ENCODE measurements at regions not wholly inside any gene's neighbourhood (a gene's known extent, or its start where the extent isn't known, plus 50 kb on each side); places are given as distances from the start of the nearest gene placed in this dataset.
A peak's percentile ranks its signal among the peaks of the same experiment; 100 is the strongest.

- peak overlapping the region; percentile 74 for H2AFZ ChIP-seq (ENCODE audit: low read depth, low read length)
- intact Hi-C loops (cut with micrococcal nuclease) (loop anchor here (5.0 kb wide), 2 partner anchors 115 to 510 kb away; partner anchors contain the start of gene CITED2), in situ Hi-C loops (cut with MboI) (no loop called here)
- H3K9me3 ChIP-seq (replicated peaks; ENCODE audit: control insufficient read depth, insufficient read depth, low read depth, low read length) = no peaks in the 10 kb centered on the region
- 29% methylated on average over 6 of the region's 6 CpGs for WGBS (ENCODE audit: insufficient coverage, low coverage, missing lambda C conversion rate)
- ChIA-PET CTCF (ENCODE audit: low intra/inter-chr PET ratio) (no interaction called here), POLR2A (interaction anchor here (0.5 to 0.9 kb wide), 2 partner anchors 9 to 44 kb away, joined by 3 read pairs; no protein-coding TSS in a partner anchor)
- H3K9me1 ChIP-seq (ENCODE audit: control insufficient read depth, insufficient read depth, low read length) = no peaks in the 10 kb centered on the region
- H3K9ac ChIP-seq (ENCODE audit: insufficient read depth in 1 of 2, low read depth in 2 of 2, low read length in 2 of 2) = peak overlapping the region in 1 of 2 experiments; percentile 68; a peak in 1 of 4 replicates
- ATAC-seq = peak; percentile 44
- no TSS peak for BruUV-seq (replicated peaks)
- H3K27ac ChIP-seq (ENCODE audit: extremely low read depth, low read depth, low read length) = no peak overlapping the region
- H3K4me3 ChIP-seq = no peak overlapping the region
- peak in 1 of 4 experiments; percentile 20 for DNase-seq (ENCODE audit: extremely low read depth in 1 of 4, low spot score in 3 of 4)
- FAIRE-seq = no peak
- no peaks in the 10 kb centered on the region for H3K79me2 ChIP-seq (ENCODE audit: control insufficient read depth, insufficient read depth, low read length)
- H4K20me1 ChIP-seq (replicated peaks; ENCODE audit: control insufficient read depth, insufficient read depth, low read length) = no peaks in the 10 kb centered on the region
- H3K4me1 ChIP-seq (replicated peaks in 1 of 2; ENCODE audit: control insufficient read depth in 2 of 2, insufficient read depth in 2 of 2, low read length in 2 of 2) = peaks cover 0 to 18% of the 10 kb centered on the region in 2 experiments; a peak in 4 of 5 replicates
- H3K27me3 ChIP-seq (ENCODE audit: control insufficient read depth in 2 of 2, insufficient read depth in 2 of 2, low read length in 2 of 2) = no peaks in the 10 kb centered on the region
- H3K36me3 ChIP-seq (ENCODE audit: control insufficient read depth, insufficient read depth, low read length) = no peaks in the 10 kb centered on the region
- 0 out of 2 replicates have a peak overlapping the region, but pooled peaks have one; percentile 2 for H3K4me2 ChIP-seq (ENCODE audit: insufficient read depth, low read length)
- no peak for TF ChIP-seq ZFP30 (CRISPR knock-in tag; IDR thresholded peaks at IDR 0.05; ENCODE audit: borderline replicate concordance)
- TF ChIP-seq ZNF280A (IDR thresholded peaks at IDR 0.05; ENCODE audit: low read depth, partially characterized antibody) = no peak
- no peak for TF ChIP-seq ZBTB26 (CRISPR knock-in tag; IDR thresholded peaks at IDR 0.05)
- TF ChIP-seq ZNF212 (CRISPR knock-in tag; IDR thresholded peaks at IDR 0.05) = no peak
- TF ChIP-seq NBN (IDR thresholded peaks at IDR 0.05; ENCODE audit: low read depth) = no peak
- TF ChIP-seq ZNF239 (CRISPR knock-in tag; IDR thresholded peaks at IDR 0.05) = no peak
- no peak for TF ChIP-seq OTX1 (CRISPR knock-in tag; IDR thresholded peaks at IDR 0.05)
- TF ChIP-seq GABPB1 (CRISPR knock-in tag; IDR thresholded peaks at IDR 0.05) = no peak
- TF ChIP-seq HMBOX1 (IDR thresholded peaks at IDR 0.05) = peak; percentile 16; the same call in 1 of the 2 replicates
- no peak for TF ChIP-seq ZBTB43 (CRISPR knock-in tag; IDR thresholded peaks at IDR 0.05)
- peak; percentile 62; the same call in 1 of the 2 replicates for TF ChIP-seq FOSL1 (tag; conservative IDR thresholded peaks at IDR 0.05)
- no peak for TF ChIP-seq RB1 (IDR thresholded peaks at IDR 0.05; ENCODE audit: low read depth)
- TF ChIP-seq IRF9 (tag; IDR thresholded peaks at IDR 0.05) = no peak
Observed at GRCh38 chr6:139882234-139882633, 507.8 kb upstream of the CITED2 start.

Measured in K562 (cell line).